A673 (cell line): ENCODE measurements at regions not wholly inside any gene's neighbourhood (a gene's known extent, or its start where the extent isn't known, plus 50 kb on each side); places are given as distances from the start of the nearest gene placed in this dataset.
A peak's percentile ranks its signal among the peaks of the same experiment; 100 is the strongest.

Source experiments
- BruUV-seq: library from RNA; stranded (reverse); fragments of 400-500 nt; replicated peaks from 2 replicates; lab custom pipeline; 2021; lab: Mats Ljungman, UMichigan
- CTCF ChIA-PET: fragments of 300-600 bp; sonication (Branson Sonifier 250); formaldehyde crosslinking; loops from one replicate; lab custom pipeline; 2022; ENCODE audit warnings: antibody characterized with exemption; lab: Charles Lee
- POLR2A ChIA-PET: fragments of 300-600 bp; sonication (Branson Sonifier 250); formaldehyde crosslinking; loops from one replicate; lab custom pipeline; 2022; ENCODE audit warnings: antibody characterized with exemption; ENCODE audit not compliant: low non-redundant PET; lab: Charles Lee
- DNase-seq: peaks from one replicate; pipeline ENCODE4 v3.0.0-alpha.2; 2015; ENCODE audit warnings: low spot score
- H3K27ac ChIP-seq: fragments of 200-600 bp; sonication (generic); 2 replicates; pipeline ENCODE4 v1.5.1; 2016; ENCODE audit warnings: mixed run types, low read depth, mild to moderate bottlenecking, mixed read lengths, antibody characterized with exemption, low read length; ENCODE audit not compliant: poor library complexity, severe bottlenecking
- H3K27me3 ChIP-seq: fragments of 200-600 bp; sonication (generic); replicated peaks from 2 replicates; pipeline ENCODE4 v1.6.1; 2017; ENCODE audit warnings: mixed run types, low read depth, mild to moderate bottlenecking, mixed read lengths, antibody characterized with exemption, low read length; ENCODE audit not compliant: insufficient read depth, poor library complexity
- H3K36me3 ChIP-seq: fragments of 200-600 bp; sonication (generic); 2 replicates; pipeline ENCODE4 v1.6.1; 2016; ENCODE audit warnings: mixed run types, mild to moderate bottlenecking, mixed read lengths, antibody characterized with exemption, low read length; ENCODE audit not compliant: insufficient read depth, poor library complexity, severe bottlenecking
- H3K4me1 ChIP-seq: fragments of 200-600 bp; sonication (generic); 2 replicates; pipeline ENCODE4 v1.6.1; 2017; ENCODE audit warnings: mixed run types, mild to moderate bottlenecking, mixed read lengths, antibody characterized with exemption, low read length; ENCODE audit not compliant: insufficient read depth, poor library complexity, severe bottlenecking
- H3K4me3 ChIP-seq: fragments of 200-600 bp; sonication (generic); 2 replicates; pipeline ENCODE4 v1.5.1; 2016; ENCODE audit warnings: low read depth, mixed run types, mild to moderate bottlenecking, mixed read lengths, low read length; ENCODE audit not compliant: poor library complexity, severe bottlenecking
- H3K9me3 ChIP-seq: fragments of 200-600 bp; sonication (generic); 2 replicates; pipeline ENCODE4 v1.6.1; 2016; ENCODE audit warnings: mixed run types, low read depth, mild to moderate bottlenecking, mixed read lengths, antibody characterized with exemption, low read length; ENCODE audit not compliant: poor library complexity, severe bottlenecking
- EZH2 ChIP-seq: fragments of 200-600 bp; sonication (generic); IDR thresholded peaks from 2 replicates; pipeline ENCODE4 v1.6.1; 2017; ENCODE audit warnings: borderline replicate concordance, low read depth, mild to moderate bottlenecking, mixed read lengths, antibody characterized with exemption, low read length; ENCODE audit not compliant: poor library complexity, severe bottlenecking
- intact Hi-C: fragments of 100-400 bp; cut with micrococcal nuclease; formaldehyde crosslinking; loops from one replicate; pipeline ENCODE4 v1.10.0; 2022; ENCODE audit not compliant: unreplicated experiment
- TF ChIP-seq, protein P1 (sequence below): fragments of 300-800, 200-600 bp; sonication (generic); conservative IDR thresholded peaks from 2 replicates; pipeline ENCODE4 v1.5.1; 2017; ENCODE audit warnings: low read depth, mild to moderate bottlenecking, antibody characterized with exemption, low read length, moderate library complexity, mixed read lengths

GRCh38 chr1:38586993-38587646 is 272.5 kb downstream of the RRAGC start:
- DNase-seq = peak; percentile 84
- Histone ChIP-seq H3K27ac (peak overlapping the region; percentile 45), H3K9me3 (peaks cover 8% of the 10 kb centered on the region), H3K36me3 (no peaks in the 10 kb centered on the region), H3K4me3 (no peak overlapping the region), H3K4me1 (peaks cover 64% of the 10 kb centered on the region), H3K27me3 (no peaks in the 10 kb centered on the region)
- ChIA-PET CTCF (no interaction called here), POLR2A (no interaction called here)
- intact Hi-C loops = loop anchor here (5.0 kb wide), 4 partner anchors 80 to 560 kb away; no protein-coding TSS in a partner anchor
- BruUV-seq = no TSS peak
- TF ChIP-seq, protein P1, sequence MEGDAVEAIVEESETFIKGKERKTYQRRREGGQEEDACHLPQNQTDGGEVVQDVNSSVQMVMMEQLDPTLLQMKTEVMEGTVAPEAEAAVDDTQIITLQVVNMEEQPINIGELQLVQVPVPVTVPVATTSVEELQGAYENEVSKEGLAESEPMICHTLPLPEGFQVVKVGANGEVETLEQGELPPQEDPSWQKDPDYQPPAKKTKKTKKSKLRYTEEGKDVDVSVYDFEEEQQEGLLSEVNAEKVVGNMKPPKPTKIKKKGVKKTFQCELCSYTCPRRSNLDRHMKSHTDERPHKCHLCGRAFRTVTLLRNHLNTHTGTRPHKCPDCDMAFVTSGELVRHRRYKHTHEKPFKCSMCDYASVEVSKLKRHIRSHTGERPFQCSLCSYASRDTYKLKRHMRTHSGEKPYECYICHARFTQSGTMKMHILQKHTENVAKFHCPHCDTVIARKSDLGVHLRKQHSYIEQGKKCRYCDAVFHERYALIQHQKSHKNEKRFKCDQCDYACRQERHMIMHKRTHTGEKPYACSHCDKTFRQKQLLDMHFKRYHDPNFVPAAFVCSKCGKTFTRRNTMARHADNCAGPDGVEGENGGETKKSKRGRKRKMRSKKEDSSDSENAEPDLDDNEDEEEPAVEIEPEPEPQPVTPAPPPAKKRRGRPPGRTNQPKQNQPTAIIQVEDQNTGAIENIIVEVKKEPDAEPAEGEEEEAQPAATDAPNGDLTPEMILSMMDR = peak; percentile 99
- no peak for TF ChIP-seq EZH2

DNA sequence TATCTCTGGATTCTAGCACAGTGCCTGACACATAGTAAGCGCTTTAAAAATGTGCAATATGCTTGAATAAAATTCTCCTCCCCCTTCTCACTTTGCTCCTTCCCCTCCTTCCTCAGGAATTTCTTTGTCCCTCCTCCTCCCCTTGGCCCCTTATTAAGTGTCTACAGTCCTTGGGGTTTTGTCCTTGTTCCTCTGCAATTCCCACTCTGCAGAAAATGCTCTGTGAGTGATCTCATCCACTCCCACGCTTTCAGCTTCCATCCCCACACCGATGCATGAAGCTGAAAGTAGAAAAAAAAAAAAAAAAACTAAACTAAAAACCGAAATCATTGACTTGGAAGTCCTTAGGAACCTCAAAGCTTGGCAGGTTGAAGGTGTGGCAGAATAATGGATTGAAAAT is 273.6 kb downstream of the RRAGC start:
- ChIA-PET POLR2A (interaction anchor here (0.6 kb wide), 1 partner anchor 87 kb away, joined by 5 read pairs; no protein-coding TSS in a partner anchor), CTCF (no interaction called here)
- BruUV-seq = no TSS peak
- Histone ChIP-seq H3K36me3 (no peaks in the 10 kb centered on the region), H3K4me3 (no peak overlapping the region), H3K9me3 (no peaks in the 10 kb centered on the region), H3K4me1 (peaks cover 76% of the 10 kb centered on the region), H3K27me3 (no peaks in the 10 kb centered on the region), H3K27ac (peak overlapping the region; percentile 78)
- TF ChIP-seq, protein P1 = no peak
- no peak for TF ChIP-seq EZH2
- intact Hi-C loops = loop anchor here (1.0 to 5.0 kb wide), 5 partner anchors 79 to 559 kb away; no protein-coding TSS in a partner anchor
- peak; percentile 68 for DNase-seq

DNA sequence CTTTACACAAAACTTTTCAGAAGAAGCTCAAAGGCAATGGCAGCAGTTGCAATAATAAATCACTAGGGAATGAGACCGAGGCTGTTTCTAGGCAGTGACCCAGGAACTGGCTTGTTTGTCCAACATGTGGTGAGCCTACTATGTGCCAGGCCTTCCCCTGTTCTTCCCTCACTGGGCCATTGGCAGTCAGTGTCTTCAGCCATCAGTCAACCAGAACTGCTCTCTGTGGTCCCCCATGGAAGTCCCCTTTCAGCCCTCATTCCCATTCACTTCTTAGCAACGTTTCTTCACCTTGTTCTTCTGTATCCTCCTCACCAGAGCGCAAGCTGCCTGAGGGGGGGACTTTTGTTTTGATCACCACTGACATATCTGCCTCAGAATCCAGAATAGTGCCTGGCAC is 274.1 kb downstream of the RRAGC start:
- ChIA-PET POLR2A (interaction anchor here (0.6 kb wide), 1 partner anchor 88 kb away, joined by 5 read pairs; no protein-coding TSS in a partner anchor), CTCF (interaction anchor here (0.6 kb wide), 1 partner anchor 539 kb away, joined by 4 read pairs; no protein-coding TSS in a partner anchor)
- Histone ChIP-seq H3K27me3 (no peaks in the 10 kb centered on the region), H3K36me3 (no peaks in the 10 kb centered on the region), H3K4me1 (peaks cover 81% of the 10 kb centered on the region), H3K27ac (peak overlapping the region; percentile 78), H3K9me3 (no peaks in the 10 kb centered on the region), H3K4me3 (no peak overlapping the region)
- no TSS peak for BruUV-seq
- no peak for TF ChIP-seq EZH2
- TF ChIP-seq, protein P1 = no peak
- no peak for DNase-seq
- intact Hi-C loops = loop anchor here (1.0 to 5.0 kb wide), 5 partner anchors 78 to 558 kb away; no protein-coding TSS in a partner anchor
